Panc1 (cell line): ENCODE measurements at regions not wholly inside any gene's neighbourhood (a gene's known extent, or its start where the extent isn't known, plus 50 kb on each side); places are given as distances from the start of the nearest gene placed in this dataset.

Experiments used
- ATAC-seq: fragments of 200-7000 bp; cut with Tn5 transposase; 2 replicates; pipeline ENCODE4 v1.9.1; 2020; ENCODE audit warnings: mild to moderate bottlenecking, moderate library complexity
- BruUV-seq: library from RNA; stranded (reverse); fragments of 400-500 nt; replicated peaks from 2 replicates; lab custom pipeline; 2021; lab: Mats Ljungman, UMichigan
- CTCF ChIA-PET: fragments of 300-600 bp; sonication (Branson Sonifier 250); formaldehyde crosslinking; loops from one replicate; lab custom pipeline; 2022; ENCODE audit warnings: antibody characterized with exemption; lab: Charles Lee
- POLR2A ChIA-PET: fragments of 300-600 bp; sonication (Branson Sonifier 250); formaldehyde crosslinking; loops from one replicate; lab custom pipeline; 2022; ENCODE audit warnings: antibody characterized with exemption; lab: Charles Lee
- DNase-seq: peaks from one replicate; pipeline ENCODE4 v3.0.0-alpha.2; 2010; ENCODE audit warnings: low read depth, low spot score
- H3K27ac ChIP-seq: 2 replicates; pipeline ENCODE4 v1.5.1; 2011; ENCODE audit warnings: mild to moderate bottlenecking, low read length, inconsistent platforms
- H3K27me3 ChIP-seq: fragments of 200-500 bp; sonication (Bioruptor generic); 2 replicates; pipeline ENCODE4 v1.6.0; 2014; ENCODE audit warnings: low read length, inconsistent platforms; ENCODE audit not compliant: control insufficient read depth, insufficient read depth
- H3K36me3 ChIP-seq: fragments of 200-500 bp; sonication (Bioruptor generic); 2 replicates; pipeline ENCODE4 v1.5.1; 2014; ENCODE audit warnings: inconsistent platforms, mild to moderate bottlenecking, low read length, moderate library complexity; ENCODE audit not compliant: control insufficient read depth, insufficient read depth
- H3K4me1 ChIP-seq: 2 replicates; pipeline ENCODE4 v1.5.1; 2011; ENCODE audit warnings: inconsistent platforms, mild to moderate bottlenecking, low read length, moderate library complexity; ENCODE audit not compliant: control insufficient read depth, insufficient read depth
- H3K4me3 ChIP-seq, 2 experiments: 2 replicates each; pipeline ENCODE4 v1.5.1; 2011 to 2012; ENCODE audit warnings: low read depth in 2 of 2, low read length in 2 of 2, mild to moderate bottlenecking in 2 of 2, inconsistent platforms in 1 of 2, moderate library complexity in 1 of 2
- H3K9me3 ChIP-seq: fragments of 200-500 bp; sonication (Bioruptor generic); 2 replicates; pipeline ENCODE4 v1.5.1; 2014; ENCODE audit warnings: low read depth, mild to moderate bottlenecking, inconsistent platforms, low read length, moderate library complexity; ENCODE audit not compliant: control insufficient read depth, insufficient read depth
- CTCF ChIP-seq: fragments of 450-650 bp; IDR thresholded peaks from 2 replicates; pipeline ENCODE4 v1.5.1; 2017; ENCODE audit warnings: mild to moderate bottlenecking
- POLR2AphosphoS5 ChIP-seq: IDR thresholded peaks from 2 replicates; pipeline ENCODE4 v1.6.1; 2012; ENCODE audit warnings: mild to moderate bottlenecking, low read depth, low read length, moderate library complexity
- REST ChIP-seq, 2 experiments: IDR thresholded peaks; 2 replicates each; pipeline ENCODE4 v1.6.1; 2011 to 2012; ENCODE audit warnings: low read depth in 2 of 2, control low read depth in 1 of 2, low read length in 1 of 2, mild to moderate bottlenecking in 1 of 2, moderate library complexity in 1 of 2; ENCODE audit not compliant: insufficient read depth in 1 of 2
- SIN3A ChIP-seq: IDR thresholded peaks from 2 replicates; pipeline ENCODE4 v1.6.1; 2012; ENCODE audit warnings: low read depth, mild to moderate bottlenecking, low read length, moderate library complexity, borderline replicate concordance; ENCODE audit not compliant: insufficient read depth
- TCF7L2 ChIP-seq: IDR thresholded peaks from 2 replicates; pipeline ENCODE4 v1.6.1; 2011; ENCODE audit warnings: mild to moderate bottlenecking, low read depth, low read length, inconsistent platforms
- in situ Hi-C: cut with HindIII; loops from 2 replicates; pipeline ENCODE4 v1.10.0; 2016; ENCODE audit warnings: low sequenced_read_pairs, low pct_unique_long_range_greater_than_20kb
- intact Hi-C: fragments of 100-400 bp; cut with micrococcal nuclease; formaldehyde crosslinking; loops from one replicate; pipeline ENCODE4 v1.10.0; 2022; ENCODE audit not compliant: unreplicated experiment

GRCh38 chr4:72805284-72805683 lies 236.3 kb upstream of the ADAMTS3 start:
- CTCF ChIA-PET, result no interaction called here
- no peak for ATAC-seq
- in situ Hi-C loops, result no loop called here

GRCh38 chr4:72797486-72797885 lies 228.5 kb upstream of the ADAMTS3 start:
- in situ Hi-C loops, result no loop called here
- no peak for TF ChIP-seq CTCF
- no peak for TF ChIP-seq TCF7L2
- TF ChIP-seq SIN3A, result no peak
- no peak for TF ChIP-seq REST (IDR thresholded peaks at IDR 0.05; ENCODE audit: insufficient read depth in 1 of 2, low read depth in 2 of 2, low read length in 1 of 2)
- no peak for TF ChIP-seq POLR2AphosphoS5

More at GRCh38 chr4:72805284-72805683, 236.3 kb upstream of the ADAMTS3 start:
- Histone ChIP-seq H3K4me1 (no peaks in the 10 kb centered on the region), H3K9me3 (no peaks in the 10 kb centered on the region), H3K36me3 (no peaks in the 10 kb centered on the region), H3K4me3 (no peak overlapping the region), H3K27me3 (no peaks in the 10 kb centered on the region), H3K27ac (no peak overlapping the region)
- TF ChIP-seq REST (IDR thresholded peaks at IDR 0.05; ENCODE audit: insufficient read depth in 1 of 2, low read depth in 2 of 2, low read length in 1 of 2) (no peak), POLR2AphosphoS5 (no peak), SIN3A (no peak)
- no TSS peak for BruUV-seq
- intact Hi-C loops, result no loop called here
- DNase-seq, result no peak
- POLR2A ChIA-PET, result no interaction called here

More at GRCh38 chr4:72797486-72797885, 228.5 kb upstream of the ADAMTS3 start:
- H3K27ac ChIP-seq, result no peak overlapping the region
- intact Hi-C loops, result no loop called here
- ATAC-seq, result no peak
- ChIA-PET CTCF (no interaction called here), POLR2A (no interaction called here)
- no peaks in the 10 kb centered on the region for H3K4me1 ChIP-seq
- H3K4me3 ChIP-seq, result no peak overlapping the region
- no peak for DNase-seq
- no peaks in the 10 kb centered on the region for H3K27me3 ChIP-seq
- no peaks in the 10 kb centered on the region for H3K9me3 ChIP-seq
- H3K36me3 ChIP-seq, result no peaks in the 10 kb centered on the region
- BruUV-seq, result no TSS peak
